ENCODE measurements at regions not wholly inside any gene's neighbourhood (a gene's known extent, or its start where the extent isn't known, plus 50 kb on each side); places are given as distances from the start of the nearest gene placed in this dataset.
"Not testable (repeated sequence)": the region's sequence is repeated elsewhere in the genome, so short reads cannot be mapped to it uniquely, and the experiment has no call there.

DNA sequence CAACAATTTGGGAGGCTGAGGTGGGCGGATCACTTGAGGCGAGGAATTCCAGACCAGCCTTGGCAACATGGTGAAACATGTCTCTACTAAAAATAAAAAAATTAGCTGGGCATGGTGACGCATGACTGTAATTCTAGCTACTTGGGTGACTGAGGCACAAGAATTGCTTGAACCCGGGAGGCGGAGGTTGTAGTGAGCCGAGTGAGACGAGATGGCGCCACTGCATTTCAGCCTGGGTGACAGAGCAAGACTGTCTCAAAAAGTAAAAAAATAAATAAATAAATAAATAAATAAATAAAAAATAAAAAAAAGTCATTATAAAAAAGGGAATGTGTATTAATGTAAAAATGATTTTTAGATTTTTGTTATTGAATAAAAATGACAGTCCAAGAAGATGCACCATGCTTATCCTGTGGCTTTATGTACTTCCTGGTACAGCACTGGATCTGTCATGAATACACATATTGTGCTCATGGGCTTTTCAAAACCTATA lies 658.8 kb upstream of the LRRN3 start:
- no peak for DNase-seq
- no peaks in the 10 kb centered on the region for H3K4me1 ChIP-seq (ENCODE audit: control insufficient read depth, low read depth, low read length)
- no peak overlapping the region for H3K4ac ChIP-seq (ENCODE audit: low read depth, low read length)
- no peaks in the 10 kb centered on the region for H3K36me3 ChIP-seq (ENCODE audit: control insufficient read depth, insufficient read depth, low read length)
- H2AK5ac ChIP-seq (ENCODE audit: low read length), result no peak overlapping the region
- no peak overlapping the region for H3K4me3 ChIP-seq (ENCODE audit: low read length)
- no peak overlapping the region for H3K9ac ChIP-seq (ENCODE audit: low read length)
- H3K18ac ChIP-seq (ENCODE audit: low read length), result no peak overlapping the region
- no peak overlapping the region for H3K23ac ChIP-seq (ENCODE audit: low read length)
- H2BK120ac ChIP-seq (ENCODE audit: low read depth, low read length), result no peak overlapping the region
- H3K4me2 ChIP-seq (ENCODE audit: low read length), result no peak overlapping the region
- no peak overlapping the region for H2BK15ac ChIP-seq (replicated peaks; ENCODE audit: low read depth)
- no peaks in the 10 kb centered on the region for H3K27me3 ChIP-seq (ENCODE audit: insufficient read depth, low read length, poor library complexity)
- H3K79me1 ChIP-seq (ENCODE audit: low read length), result no peaks in the 10 kb centered on the region
- WGBS (ENCODE audit: extremely low coverage, insufficient coverage, low lambda C conversion rate), result no CpG with 5 or more reads among the region's 8 CpGs
- no peaks in the 10 kb centered on the region for H3K79me2 ChIP-seq (ENCODE audit: control insufficient read depth, insufficient read depth, low read length)
- no peak overlapping the region for H3K27ac ChIP-seq (ENCODE audit: low read depth, low read length)
- H4K5ac ChIP-seq (ENCODE audit: low read length), result no peak overlapping the region
- H4K8ac ChIP-seq (ENCODE audit: low read depth, low read length), result no peak overlapping the region
- no peak overlapping the region for H2BK5ac ChIP-seq (ENCODE audit: low read length)
- H3K56ac ChIP-seq (ENCODE audit: low read length), result no peak overlapping the region

DNA sequence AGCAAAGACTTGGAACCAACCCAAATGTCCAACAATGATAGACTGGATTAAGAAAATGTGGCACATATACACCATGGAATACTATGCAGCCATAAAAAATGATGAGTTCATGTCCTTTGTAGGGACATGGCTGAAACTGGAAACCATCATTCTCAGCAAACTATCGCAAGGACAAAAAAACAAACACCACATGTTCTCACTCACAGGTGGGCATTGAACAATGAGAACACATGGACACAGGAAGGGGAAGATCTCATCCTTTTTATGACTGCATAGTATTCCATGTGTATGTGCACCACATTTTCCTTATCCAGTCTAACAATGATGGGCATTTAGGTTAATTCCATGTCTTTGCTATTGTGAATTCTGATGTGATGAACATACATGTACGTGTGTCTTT lies 652.0 kb upstream of the LRRN3 start:
- not testable (repeated sequence) for H3K4me1 ChIP-seq (ENCODE audit: control insufficient read depth, low read depth, low read length)
- WGBS (ENCODE audit: extremely low coverage, insufficient coverage, low lambda C conversion rate), result no CpG with 5 or more reads among the region's 2 CpGs

GRCh38 chr7:110442381-110442837 lies 648.5 kb upstream of the LRRN3 start:
- Histone ChIP-seq H3K27me3 (ENCODE audit: insufficient read depth, low read length, poor library complexity) (no peaks in the 10 kb centered on the region), H3K4me1 (ENCODE audit: control insufficient read depth, low read depth, low read length) (no peaks in the 10 kb centered on the region), H4K8ac (ENCODE audit: low read depth, low read length) (no peak overlapping the region), H3K79me1 (ENCODE audit: low read length) (no peaks in the 10 kb centered on the region), H3K18ac (ENCODE audit: low read length) (no peak overlapping the region), H3K4ac (ENCODE audit: low read depth, low read length) (no peak overlapping the region), H2AK5ac (ENCODE audit: low read length) (no peak overlapping the region), H4K5ac (ENCODE audit: low read length) (no peak overlapping the region), H3K4me2 (ENCODE audit: low read length) (no peak overlapping the region), H3K36me3 (ENCODE audit: control insufficient read depth, insufficient read depth, low read length) (no peaks in the 10 kb centered on the region), H3K23ac (ENCODE audit: low read length) (no peak overlapping the region), H3K9ac (ENCODE audit: low read length) (no peak overlapping the region), H2BK5ac (ENCODE audit: low read length) (no peak overlapping the region), H2BK15ac (replicated peaks; ENCODE audit: low read depth) (no peak overlapping the region), H3K4me3 (ENCODE audit: low read length) (no peak overlapping the region), H3K56ac (ENCODE audit: low read length) (no peak overlapping the region), H2BK120ac (ENCODE audit: low read depth, low read length) (no peak overlapping the region), H3K27ac (ENCODE audit: low read depth, low read length) (no peak overlapping the region), H3K79me2 (ENCODE audit: control insufficient read depth, insufficient read depth, low read length) (no peaks in the 10 kb centered on the region)
- DNase-seq, result peak; percentile 89
- no CpG with 5 or more reads among the region's 4 CpGs for whole genome bisulfite sequencing (ENCODE audit: extremely low coverage, insufficient coverage, low lambda C conversion rate)

More for the DNA sequence above, 652.0 kb upstream of the LRRN3 start:
- H3K4ac ChIP-seq (ENCODE audit: low read depth, low read length); H2AK5ac ChIP-seq (ENCODE audit: low read length); H3K18ac ChIP-seq (ENCODE audit: low read length); H4K5ac ChIP-seq (ENCODE audit: low read length); H3K4me2 ChIP-seq (ENCODE audit: low read length); H3K4me3 ChIP-seq (ENCODE audit: low read length); H3K36me3 ChIP-seq (ENCODE audit: control insufficient read depth, insufficient read depth, low read length); H4K8ac ChIP-seq (ENCODE audit: low read depth, low read length); H3K56ac ChIP-seq (ENCODE audit: low read length); H2BK120ac ChIP-seq (ENCODE audit: low read depth, low read length); H3K23ac ChIP-seq (ENCODE audit: low read length); H2BK5ac ChIP-seq (ENCODE audit: low read length); H3K79me1 ChIP-seq (ENCODE audit: low read length); H2BK15ac ChIP-seq (replicated peaks; ENCODE audit: low read depth); DNase-seq; H3K27me3 ChIP-seq (ENCODE audit: insufficient read depth, low read length, poor library complexity); H3K9ac ChIP-seq (ENCODE audit: low read length); H3K79me2 ChIP-seq (ENCODE audit: control insufficient read depth, insufficient read depth, low read length); H3K27ac ChIP-seq (ENCODE audit: low read depth, low read length): not testable (repeated sequence)

- no peaks in the 10 kb centered on the region for H3K79me2 ChIP-seq (ENCODE audit: control insufficient read depth, insufficient read depth, low read length)
- H3K4ac ChIP-seq (ENCODE audit: low read depth, low read length), result no peak overlapping the region
- no peak for DNase-seq
- H3K4me1 ChIP-seq (ENCODE audit: control insufficient read depth, low read depth, low read length), result no peaks in the 10 kb centered on the region
- no CpG with 5 or more reads among the region's 6 CpGs for WGBS (ENCODE audit: extremely low coverage, insufficient coverage, low lambda C conversion rate)
- H4K8ac ChIP-seq (ENCODE audit: low read depth, low read length), result no peak overlapping the region
- no peak overlapping the region for H3K4me3 ChIP-seq (ENCODE audit: low read length)
- H3K9ac ChIP-seq (ENCODE audit: low read length), result no peak overlapping the region
- no peak overlapping the region for H3K4me2 ChIP-seq (ENCODE audit: low read length)
- no peak overlapping the region for H4K5ac ChIP-seq (ENCODE audit: low read length)
- H2AK5ac ChIP-seq (ENCODE audit: low read length), result no peak overlapping the region
- H3K36me3 ChIP-seq (ENCODE audit: control insufficient read depth, insufficient read depth, low read length), result no peaks in the 10 kb centered on the region
- H3K79me1 ChIP-seq (ENCODE audit: low read length), result no peaks in the 10 kb centered on the region
- H3K27ac ChIP-seq (ENCODE audit: low read depth, low read length), result no peak overlapping the region
- H3K56ac ChIP-seq (ENCODE audit: low read length), result no peak overlapping the region
- no peak overlapping the region for H2BK15ac ChIP-seq (replicated peaks; ENCODE audit: low read depth)
- no peak overlapping the region for H3K18ac ChIP-seq (ENCODE audit: low read length)
- H3K27me3 ChIP-seq (ENCODE audit: insufficient read depth, low read length, poor library complexity), result no peaks in the 10 kb centered on the region
- H3K23ac ChIP-seq (ENCODE audit: low read length), result no peak overlapping the region
- no peak overlapping the region for H2BK120ac ChIP-seq (ENCODE audit: low read depth, low read length)
- H2BK5ac ChIP-seq (ENCODE audit: low read length), result no peak overlapping the region
Measured at GRCh38 chr7:110446658-110447057, 644.3 kb upstream of the LRRN3 start.

DNA sequence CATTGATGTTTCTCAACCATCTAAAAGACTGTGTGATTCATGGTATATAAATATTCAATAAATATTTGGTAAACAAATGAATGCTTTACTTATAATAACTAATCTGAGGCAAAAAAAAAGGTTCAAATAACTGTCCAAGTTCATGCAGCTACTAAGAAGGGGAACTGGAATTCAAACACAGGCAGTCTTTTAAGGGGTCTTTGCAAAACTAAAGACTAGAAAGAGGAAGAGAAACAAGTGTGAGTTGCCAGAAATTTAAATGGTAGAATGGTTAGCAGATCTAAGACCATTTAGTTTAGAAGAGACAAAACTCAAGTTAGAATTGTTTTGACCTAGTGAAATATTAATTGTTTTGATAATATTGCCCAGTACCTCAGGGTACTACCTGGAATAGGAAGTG lies 642.0 kb upstream of the LRRN3 start:
- Histone ChIP-seq H4K8ac (ENCODE audit: low read depth, low read length) (no peak overlapping the region), H3K18ac (ENCODE audit: low read length) (no peak overlapping the region), H3K79me1 (ENCODE audit: low read length) (no peaks in the 10 kb centered on the region), H3K4me1 (ENCODE audit: control insufficient read depth, low read depth, low read length) (no peaks in the 10 kb centered on the region), H3K27ac (ENCODE audit: low read depth, low read length) (no peak overlapping the region), H3K27me3 (ENCODE audit: insufficient read depth, low read length, poor library complexity) (no peaks in the 10 kb centered on the region), H3K56ac (ENCODE audit: low read length) (no peak overlapping the region), H3K4ac (ENCODE audit: low read depth, low read length) (no peak overlapping the region), H3K4me3 (ENCODE audit: low read length) (no peak overlapping the region), H3K79me2 (ENCODE audit: control insufficient read depth, insufficient read depth, low read length) (no peaks in the 10 kb centered on the region), H3K9ac (ENCODE audit: low read length) (no peak overlapping the region), H2BK5ac (ENCODE audit: low read length) (no peak overlapping the region), H2BK120ac (ENCODE audit: low read depth, low read length) (no peak overlapping the region), H2BK15ac (replicated peaks; ENCODE audit: low read depth) (no peak overlapping the region), H2AK5ac (ENCODE audit: low read length) (no peak overlapping the region), H3K23ac (ENCODE audit: low read length) (no peak overlapping the region), H4K5ac (ENCODE audit: low read length) (no peak overlapping the region), H3K36me3 (ENCODE audit: control insufficient read depth, insufficient read depth, low read length) (no peaks in the 10 kb centered on the region), H3K4me2 (ENCODE audit: low read length) (no peak overlapping the region)
- no peak for DNase-seq

DNA sequence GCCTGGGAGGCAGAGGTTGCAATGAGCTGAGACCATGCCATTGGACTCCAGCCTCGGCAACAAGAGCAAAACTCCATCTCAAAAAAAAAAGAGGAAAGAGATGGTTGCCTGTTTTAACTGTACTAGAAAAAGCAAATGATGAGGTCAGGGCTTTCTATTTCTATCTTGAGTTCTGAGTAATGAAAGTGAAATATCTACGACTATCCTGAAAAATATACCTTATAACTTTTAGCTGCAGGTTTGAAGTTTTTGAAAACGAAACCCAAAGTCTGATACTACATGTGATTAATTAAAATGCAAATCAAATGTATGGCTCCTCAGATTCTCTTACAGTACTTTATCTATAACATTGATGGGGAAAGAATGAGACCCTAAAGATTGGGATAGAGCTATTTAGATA lies 636.2 kb upstream of the LRRN3 start:
- Histone ChIP-seq H3K79me2 (ENCODE audit: control insufficient read depth, insufficient read depth, low read length) (no peaks in the 10 kb centered on the region), H3K56ac (ENCODE audit: low read length) (no peak overlapping the region), H3K79me1 (ENCODE audit: low read length) (no peaks in the 10 kb centered on the region), H3K36me3 (ENCODE audit: control insufficient read depth, insufficient read depth, low read length) (no peaks in the 10 kb centered on the region), H3K27me3 (ENCODE audit: insufficient read depth, low read length, poor library complexity) (no peaks in the 10 kb centered on the region), H4K5ac (ENCODE audit: low read length) (no peak overlapping the region), H3K4me2 (ENCODE audit: low read length) (no peak overlapping the region), H3K4ac (ENCODE audit: low read depth, low read length) (no peak overlapping the region), H3K23ac (ENCODE audit: low read length) (no peak overlapping the region), H3K18ac (ENCODE audit: low read length) (no peak overlapping the region), H4K8ac (ENCODE audit: low read depth, low read length) (no peak overlapping the region), H2AK5ac (ENCODE audit: low read length) (no peak overlapping the region), H3K4me3 (ENCODE audit: low read length) (no peak overlapping the region), H3K4me1 (ENCODE audit: control insufficient read depth, low read depth, low read length) (no peaks in the 10 kb centered on the region), H2BK15ac (replicated peaks; ENCODE audit: low read depth) (no peak overlapping the region), H2BK5ac (ENCODE audit: low read length) (no peak overlapping the region), H3K27ac (ENCODE audit: low read depth, low read length) (no peak overlapping the region), H3K9ac (ENCODE audit: low read length) (no peak overlapping the region), H2BK120ac (ENCODE audit: low read depth, low read length) (no peak overlapping the region)
- no CpG with 5 or more reads among the region's 3 CpGs for WGBS (ENCODE audit: extremely low coverage, insufficient coverage, low lambda C conversion rate)
- no peak for DNase-seq

Measured in mesendoderm (in vitro differentiated cells).